ENCODE measurements at regions not wholly inside any gene's neighbourhood (a gene's known extent, or its start where the extent isn't known, plus 50 kb on each side); places are given as distances from the start of the nearest gene placed in this dataset.

DNA sequence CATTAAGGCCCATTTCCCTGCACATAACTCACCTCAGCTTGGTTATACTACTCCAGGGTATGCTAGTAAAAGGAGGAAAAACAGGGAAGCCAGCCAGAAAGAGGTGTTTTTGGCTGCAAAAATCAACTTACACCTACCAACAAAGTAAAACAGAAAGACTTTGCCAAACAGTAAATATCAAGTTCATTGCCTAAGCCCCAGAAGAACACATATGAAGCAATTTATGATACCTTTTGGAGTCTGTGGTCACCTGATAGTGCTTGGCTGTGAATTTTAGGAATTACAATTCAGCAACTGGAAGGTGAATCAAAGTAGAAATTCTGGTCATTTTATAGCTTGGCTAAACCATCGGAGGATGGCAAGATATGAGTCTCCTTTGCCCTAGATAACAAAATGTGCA lies 463.7 kb upstream of the CLINT1 start:
- no peaks in the 10 kb centered on the region for H3K27me3 ChIP-seq (ENCODE audit: control insufficient read depth in 1 of 2, insufficient read depth in 2 of 2, low read length in 2 of 2)
- no peaks in the 10 kb centered on the region for H3K4me1 ChIP-seq (ENCODE audit: insufficient read depth, low read length)
- no peak overlapping the region for H2AFZ ChIP-seq (ENCODE audit: low read length)
- DNase-seq (ENCODE audit: low spot score) (no peak), ATAC-seq (no peak), FAIRE-seq (no peak)
- H3K4me2 ChIP-seq (ENCODE audit: low read depth, low read length) = no peak overlapping the region
- POLR2A ChIA-PET = no interaction called here
- intact Hi-C loops (cut with micrococcal nuclease; ENCODE audit: unreplicated experiment) = no loop called here
- H3K4me3 ChIP-seq (replicated peaks in 1 of 3; ENCODE audit: insufficient read depth in 1 of 3, low read depth in 2 of 3, low read length in 3 of 3) = no peak overlapping the region
- CTCF ChIA-PET (ENCODE audit: low intra/inter-chr PET ratio, low total read pairs) = no interaction called here
- no TSS peak for BruUV-seq (replicated peaks)
- H3K9ac ChIP-seq (ENCODE audit: insufficient read depth, low read depth, low read length) = no peak overlapping the region
- peaks cover 10% of the 10 kb centered on the region; the same call in 1 of the 2 replicates for H3K9me3 ChIP-seq (ENCODE audit: low read length)
- no peaks in the 10 kb centered on the region for H4K20me1 ChIP-seq (ENCODE audit: insufficient read depth, low read length)
- 0% methylated on average over 1 of the region's 1 CpG for WGBS (ENCODE audit: low lambda C conversion rate)
- no peaks in the 10 kb centered on the region for H3K36me3 ChIP-seq (replicated peaks in 1 of 2; ENCODE audit: control insufficient read depth in 1 of 2, insufficient read depth in 2 of 2, low read length in 2 of 2)
- H3K27ac ChIP-seq (ENCODE audit: extremely low read length, insufficient read depth, low read length) = no peak overlapping the region
- H3K79me2 ChIP-seq (ENCODE audit: insufficient read depth, low read length) = no peaks in the 10 kb centered on the region
- in situ Hi-C loops (cut with HindIII; ENCODE audit: extremely low pct_ligation_motif_present, low pct_unique_long_range_greater_than_20kb) = no loop called here
- TF ChIP-seq MAFG (CRISPR knock-in tag; IDR thresholded peaks at IDR 0.05) (no peak), NFYC (CRISPR knock-in tag; IDR thresholded peaks at IDR 0.05) (no peak), HOXA5 (CRISPR knock-in tag; IDR thresholded peaks at IDR 0.05) (no peak), MXI1 (IDR thresholded peaks at IDR 0.05; ENCODE audit: borderline replicate concordance, low read depth, low read length) (no peak), MIER3 (CRISPR knock-in tag; IDR thresholded peaks at IDR 0.05; ENCODE audit: borderline replicate concordance) (no peak), ELF4 (CRISPR knock-in tag; IDR thresholded peaks at IDR 0.05; ENCODE audit: borderline replicate concordance) (no peak), SPEN (CRISPR knock-in tag; IDR thresholded peaks at IDR 0.05; ENCODE audit: low read depth) (no peak), ZFP36 (IDR thresholded peaks at IDR 0.05; ENCODE audit: borderline replicate concordance, low read depth, low read length, partially characterized antibody) (no peak), TBL1XR1 (IDR thresholded peaks at IDR 0.05; ENCODE audit: borderline replicate concordance, low read length, partially characterized antibody) (no peak), NPAS2 (CRISPR knock-in tag; IDR thresholded peaks at IDR 0.05; ENCODE audit: borderline replicate concordance) (no peak), ARNT (IDR thresholded peaks at IDR 0.05) (no peak)
- TF ChIP-seq, protein P1, sequence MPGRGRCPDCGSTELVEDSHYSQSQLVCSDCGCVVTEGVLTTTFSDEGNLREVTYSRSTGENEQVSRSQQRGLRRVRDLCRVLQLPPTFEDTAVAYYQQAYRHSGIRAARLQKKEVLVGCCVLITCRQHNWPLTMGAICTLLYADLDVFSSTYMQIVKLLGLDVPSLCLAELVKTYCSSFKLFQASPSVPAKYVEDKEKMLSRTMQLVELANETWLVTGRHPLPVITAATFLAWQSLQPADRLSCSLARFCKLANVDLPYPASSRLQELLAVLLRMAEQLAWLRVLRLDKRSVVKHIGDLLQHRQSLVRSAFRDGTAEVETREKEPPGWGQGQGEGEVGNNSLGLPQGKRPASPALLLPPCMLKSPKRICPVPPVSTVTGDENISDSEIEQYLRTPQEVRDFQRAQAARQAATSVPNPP (CRISPR knock-in tag; IDR thresholded peaks at IDR 0.05) = no peak
- TF ChIP-seq, protein P2, sequence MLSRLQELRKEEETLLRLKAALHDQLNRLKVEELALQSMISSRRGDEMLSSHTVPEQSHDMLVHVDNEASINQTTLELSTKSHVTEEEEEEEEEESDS (CRISPR knock-in tag; IDR thresholded peaks at IDR 0.05; ENCODE audit: borderline replicate concordance) = no peak
- TF ChIP-seq, protein P3, sequence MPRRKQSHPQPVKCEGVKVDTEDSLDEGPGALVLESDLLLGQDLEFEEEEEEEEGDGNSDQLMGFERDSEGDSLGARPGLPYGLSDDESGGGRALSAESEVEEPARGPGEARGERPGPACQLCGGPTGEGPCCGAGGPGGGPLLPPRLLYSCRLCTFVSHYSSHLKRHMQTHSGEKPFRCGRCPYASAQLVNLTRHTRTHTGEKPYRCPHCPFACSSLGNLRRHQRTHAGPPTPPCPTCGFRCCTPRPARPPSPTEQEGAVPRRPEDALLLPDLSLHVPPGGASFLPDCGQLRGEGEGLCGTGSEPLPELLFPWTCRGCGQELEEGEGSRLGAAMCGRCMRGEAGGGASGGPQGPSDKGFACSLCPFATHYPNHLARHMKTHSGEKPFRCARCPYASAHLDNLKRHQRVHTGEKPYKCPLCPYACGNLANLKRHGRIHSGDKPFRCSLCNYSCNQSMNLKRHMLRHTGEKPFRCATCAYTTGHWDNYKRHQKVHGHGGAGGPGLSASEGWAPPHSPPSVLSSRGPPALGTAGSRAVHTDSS (CRISPR knock-in tag; conservative IDR thresholded peaks at IDR 0.05) = no peak
- TF ChIP-seq, protein P4, sequence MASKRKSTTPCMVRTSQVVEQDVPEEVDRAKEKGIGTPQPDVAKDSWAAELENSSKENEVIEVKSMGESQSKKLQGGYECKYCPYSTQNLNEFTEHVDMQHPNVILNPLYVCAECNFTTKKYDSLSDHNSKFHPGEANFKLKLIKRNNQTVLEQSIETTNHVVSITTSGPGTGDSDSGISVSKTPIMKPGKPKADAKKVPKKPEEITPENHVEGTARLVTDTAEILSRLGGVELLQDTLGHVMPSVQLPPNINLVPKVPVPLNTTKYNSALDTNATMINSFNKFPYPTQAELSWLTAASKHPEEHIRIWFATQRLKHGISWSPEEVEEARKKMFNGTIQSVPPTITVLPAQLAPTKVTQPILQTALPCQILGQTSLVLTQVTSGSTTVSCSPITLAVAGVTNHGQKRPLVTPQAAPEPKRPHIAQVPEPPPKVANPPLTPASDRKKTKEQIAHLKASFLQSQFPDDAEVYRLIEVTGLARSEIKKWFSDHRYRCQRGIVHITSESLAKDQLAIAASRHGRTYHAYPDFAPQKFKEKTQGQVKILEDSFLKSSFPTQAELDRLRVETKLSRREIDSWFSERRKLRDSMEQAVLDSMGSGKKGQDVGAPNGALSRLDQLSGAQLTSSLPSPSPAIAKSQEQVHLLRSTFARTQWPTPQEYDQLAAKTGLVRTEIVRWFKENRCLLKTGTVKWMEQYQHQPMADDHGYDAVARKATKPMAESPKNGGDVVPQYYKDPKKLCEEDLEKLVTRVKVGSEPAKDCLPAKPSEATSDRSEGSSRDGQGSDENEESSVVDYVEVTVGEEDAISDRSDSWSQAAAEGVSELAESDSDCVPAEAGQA (IDR thresholded peaks at IDR 0.05; ENCODE audit: low read depth) = no peak
- TF ChIP-seq, protein P4 (CRISPR knock-in tag; IDR thresholded peaks at IDR 0.05; ENCODE audit: borderline replicate concordance) = no peak
- TF ChIP-seq, protein P5, sequence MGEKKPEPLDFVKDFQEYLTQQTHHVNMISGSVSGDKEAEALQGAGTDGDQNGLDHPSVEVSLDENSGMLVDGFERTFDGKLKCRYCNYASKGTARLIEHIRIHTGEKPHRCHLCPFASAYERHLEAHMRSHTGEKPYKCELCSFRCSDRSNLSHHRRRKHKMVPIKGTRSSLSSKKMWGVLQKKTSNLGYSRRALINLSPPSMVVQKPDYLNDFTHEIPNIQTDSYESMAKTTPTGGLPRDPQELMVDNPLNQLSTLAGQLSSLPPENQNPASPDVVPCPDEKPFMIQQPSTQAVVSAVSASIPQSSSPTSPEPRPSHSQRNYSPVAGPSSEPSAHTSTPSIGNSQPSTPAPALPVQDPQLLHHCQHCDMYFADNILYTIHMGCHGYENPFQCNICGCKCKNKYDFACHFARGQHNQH (CRISPR knock-in tag; IDR thresholded peaks at IDR 0.05) = no peak
